ENCODE measurements at regions not wholly inside any gene's neighbourhood (a gene's known extent, or its start where the extent isn't known, plus 50 kb on each side); places are given as distances from the start of the nearest gene placed in this dataset.

DNA sequence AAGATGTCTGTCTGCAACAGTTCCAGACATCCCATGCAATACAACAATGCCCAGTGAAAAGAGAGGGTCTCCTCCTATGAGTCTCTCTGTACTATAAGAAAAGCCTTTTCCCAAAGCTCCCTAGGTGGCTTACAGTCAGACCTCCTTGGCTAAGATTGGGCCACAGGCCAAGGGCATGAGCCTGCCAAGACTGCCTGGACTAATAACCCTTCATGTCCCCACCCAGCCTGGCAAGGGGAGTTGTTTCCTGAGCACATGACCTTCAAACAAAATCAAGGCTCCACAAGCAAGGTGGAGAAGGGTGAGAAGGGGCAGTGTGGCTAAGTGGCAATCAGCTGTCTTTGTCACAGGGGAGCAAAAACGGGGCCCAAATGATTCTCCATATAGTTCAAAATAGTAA is 75.6 kb upstream of the ZSWIM6 start:
- no peaks in the 10 kb centered on the region for H3K36me3 ChIP-seq
- peak; percentile 86 for DNase-seq
- H3K27me3 ChIP-seq = no peaks in the 10 kb centered on the region
- H3K9me3 ChIP-seq = no peaks in the 10 kb centered on the region
- H3K4me3 ChIP-seq = no peak overlapping the region

DNA sequence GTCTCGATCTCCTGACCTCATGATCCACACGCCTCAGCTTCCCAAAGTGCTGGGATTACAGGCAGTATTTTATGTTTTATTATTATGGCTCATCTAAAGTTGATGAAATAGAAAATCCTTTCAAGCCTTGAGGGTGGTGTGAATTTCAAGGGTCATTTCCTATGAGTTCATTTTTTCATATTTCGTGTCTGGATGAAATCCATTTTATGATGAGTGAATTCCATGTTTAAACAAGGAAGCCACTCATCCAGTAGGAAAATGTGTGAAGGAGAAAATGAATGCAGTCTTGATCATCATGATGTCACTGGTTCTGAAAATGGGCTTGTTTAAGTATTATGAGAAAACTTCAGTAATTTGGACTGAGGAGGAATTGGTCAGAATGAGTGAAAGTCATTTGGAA is 74.6 kb upstream of the ZSWIM6 start:
- no peak for DNase-seq
- Histone ChIP-seq H3K9me3 (no peaks in the 10 kb centered on the region), H3K27me3 (no peaks in the 10 kb centered on the region), H3K4me3 (no peak overlapping the region), H3K36me3 (no peaks in the 10 kb centered on the region)

DNA sequence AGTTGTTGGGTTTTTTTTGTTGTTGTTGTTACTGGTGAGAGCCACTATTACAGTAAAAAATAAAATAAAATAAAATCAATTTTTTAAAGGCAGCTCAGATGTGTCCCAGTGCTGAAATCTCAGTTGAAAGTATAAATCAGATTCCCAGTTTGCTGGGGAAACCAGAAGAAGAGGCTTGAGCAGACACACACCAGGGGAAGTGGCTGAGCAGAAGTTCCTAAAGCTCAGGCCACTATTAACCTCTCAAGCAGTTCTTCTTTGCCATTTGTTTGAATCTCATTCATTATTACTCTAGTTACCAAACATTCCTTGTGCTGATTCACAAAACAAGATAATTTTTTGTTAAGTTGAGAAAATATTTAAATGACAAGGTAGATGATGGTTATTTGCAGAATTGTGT is 70.9 kb upstream of the ZSWIM6 start:
- Histone ChIP-seq H3K9me3 (no peaks in the 10 kb centered on the region), H3K27me3 (no peaks in the 10 kb centered on the region), H3K4me3 (no peak overlapping the region), H3K36me3 (no peaks in the 10 kb centered on the region)
- no peak for DNase-seq

DNA sequence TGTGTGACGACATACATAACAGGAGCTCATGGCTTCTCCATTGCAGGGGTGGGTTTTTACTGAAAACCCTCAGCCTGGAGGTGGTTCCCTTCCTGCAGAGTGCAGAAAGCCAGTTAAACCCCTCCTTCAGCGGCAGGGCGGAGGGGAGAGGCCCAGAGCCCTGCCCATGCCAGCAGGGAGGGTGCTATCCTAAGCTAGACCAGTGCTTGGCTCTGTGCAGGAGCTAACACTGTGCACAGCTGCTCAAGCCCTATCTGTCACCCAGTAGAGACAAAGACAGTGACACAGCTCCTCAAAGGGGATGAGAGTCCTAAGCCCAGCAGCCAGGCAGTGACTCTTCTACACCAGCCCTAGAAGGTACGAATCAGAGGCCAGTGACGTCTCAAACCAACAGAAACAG is 70.0 kb upstream of the ZSWIM6 start:
- no peak for DNase-seq
- H3K36me3 ChIP-seq = no peaks in the 10 kb centered on the region
- no peaks in the 10 kb centered on the region for H3K9me3 ChIP-seq
- H3K4me3 ChIP-seq = no peak overlapping the region
- no peaks in the 10 kb centered on the region for H3K27me3 ChIP-seq

DNA sequence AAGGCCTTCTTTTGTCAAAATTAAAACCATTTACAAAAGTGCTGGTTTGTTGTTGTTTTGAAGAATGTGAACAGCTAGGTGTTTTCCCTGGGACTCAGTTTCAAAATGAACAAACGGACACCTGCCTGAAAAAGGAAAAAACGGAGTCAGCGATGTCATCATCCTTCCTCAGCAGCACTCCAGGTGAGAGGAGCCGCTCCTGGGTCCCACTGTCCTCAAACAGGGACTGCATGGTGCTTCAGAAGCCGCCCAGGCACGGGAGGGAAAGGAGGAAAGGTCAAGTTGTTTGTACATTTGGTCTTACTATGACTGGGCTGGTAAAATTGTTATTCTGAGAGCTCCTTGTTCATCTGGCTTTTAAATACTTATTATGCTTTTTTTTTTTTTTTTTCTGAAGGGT is 69.0 kb upstream of the ZSWIM6 start:
- H3K36me3 ChIP-seq = no peaks in the 10 kb centered on the region
- H3K4me3 ChIP-seq = no peak overlapping the region
- H3K9me3 ChIP-seq = no peaks in the 10 kb centered on the region
- H3K27me3 ChIP-seq = no peaks in the 10 kb centered on the region
- no peak for DNase-seq

DNA sequence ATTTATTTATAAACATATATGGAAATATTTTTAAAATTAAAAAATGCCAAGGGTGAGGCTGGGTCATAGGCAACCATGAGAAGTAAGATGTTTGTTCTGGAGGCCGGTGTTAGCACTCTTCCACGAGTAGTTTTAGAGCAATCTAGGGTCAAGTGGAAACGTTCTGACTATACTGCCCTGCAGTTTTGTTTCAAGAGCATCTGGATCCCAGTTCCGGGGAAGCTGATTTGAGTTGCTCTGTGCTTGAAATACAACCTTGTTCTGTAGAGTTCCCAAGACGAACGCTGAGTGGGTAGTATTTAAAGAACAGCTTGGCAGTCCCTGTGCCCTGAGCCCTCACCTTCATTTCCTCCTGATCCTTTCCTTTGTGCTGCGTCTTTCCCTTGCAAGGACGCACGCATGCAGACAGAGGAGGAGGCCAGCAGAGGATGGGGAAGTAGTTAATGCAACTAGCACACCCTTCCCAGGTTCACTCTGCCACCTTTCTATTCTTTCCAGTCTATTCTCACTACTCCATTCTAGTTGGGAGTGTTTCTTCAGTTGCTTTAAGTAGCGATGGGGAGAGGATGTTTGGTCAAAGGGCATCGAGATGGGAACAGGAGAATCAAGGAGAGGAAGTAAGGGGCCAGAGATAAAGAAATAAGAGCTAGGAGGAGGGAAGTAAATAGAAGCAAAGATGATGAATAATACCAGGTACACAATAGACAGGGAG is 68.3 kb upstream of the ZSWIM6 start:
- Histone ChIP-seq H3K36me3 (no peaks in the 10 kb centered on the region), H3K4me3 (no peak overlapping the region), H3K9me3 (no peaks in the 10 kb centered on the region), H3K27me3 (no peaks in the 10 kb centered on the region)
- DNase-seq = no peak

DNA sequence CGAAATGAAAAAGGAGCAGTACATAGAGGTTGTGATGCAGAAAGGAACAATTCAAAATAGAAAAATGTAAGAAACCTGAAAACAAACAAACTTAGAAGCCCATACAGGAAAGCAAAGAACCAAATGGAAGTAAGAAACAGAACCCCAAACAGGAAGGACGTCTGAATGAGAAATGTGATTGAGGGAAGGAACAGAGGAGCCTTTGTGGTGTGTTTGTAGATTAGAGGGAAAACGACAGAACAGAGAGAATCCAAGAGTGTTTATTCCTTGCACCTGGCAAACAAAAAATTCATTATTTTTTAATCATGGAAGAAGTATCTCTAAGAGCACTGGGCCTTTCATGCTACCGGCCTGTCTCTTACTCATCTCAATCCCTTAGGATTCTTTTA is 67.8 kb upstream of the ZSWIM6 start:
- Histone ChIP-seq H3K27me3 (no peaks in the 10 kb centered on the region), H3K9me3 (no peaks in the 10 kb centered on the region), H3K36me3 (no peaks in the 10 kb centered on the region), H3K4me3 (no peak overlapping the region)
- no peak for DNase-seq

DNA sequence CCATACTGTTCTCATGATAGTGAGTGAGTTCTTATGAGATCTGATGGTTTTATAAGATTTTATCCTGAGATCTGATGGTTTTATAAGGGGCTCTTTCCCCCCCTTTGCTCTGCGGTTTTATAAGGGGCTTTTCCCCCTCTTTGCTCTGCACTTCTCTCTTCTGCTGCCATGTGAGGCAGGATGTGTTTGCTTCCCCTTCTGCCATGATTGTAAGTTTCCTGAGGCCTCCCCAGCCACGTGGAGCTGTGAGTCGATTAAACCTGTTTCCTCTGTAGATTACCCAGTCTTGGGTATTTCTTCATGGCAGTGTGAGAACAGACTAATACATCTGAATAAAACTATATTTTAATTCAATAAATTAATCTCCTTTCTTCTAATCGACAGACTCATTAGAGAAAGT is 64.9 kb upstream of the ZSWIM6 start:
- DNase-seq = no peak
- no peaks in the 10 kb centered on the region for H3K9me3 ChIP-seq
- no peaks in the 10 kb centered on the region for H3K27me3 ChIP-seq
- no peak overlapping the region for H3K4me3 ChIP-seq
- no peaks in the 10 kb centered on the region for H3K36me3 ChIP-seq

DNA sequence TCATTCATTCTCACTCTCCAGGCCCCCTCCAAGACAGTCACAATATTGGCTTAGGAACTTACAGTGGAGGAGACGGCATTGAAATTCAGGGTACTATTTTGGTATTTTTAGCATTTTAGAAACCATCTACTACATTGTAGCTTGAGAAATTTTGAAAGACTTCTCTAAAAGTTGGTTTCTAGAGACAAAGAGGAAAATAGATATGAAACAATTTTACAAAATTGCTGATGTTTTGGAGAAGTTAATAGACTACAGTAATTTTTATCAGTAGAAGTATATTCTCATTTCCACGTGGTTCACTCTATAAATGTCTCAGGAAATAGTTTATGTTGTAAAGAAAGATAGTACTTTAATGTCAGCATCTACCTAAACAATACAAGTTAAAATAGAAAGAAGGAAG is 63.2 kb upstream of the ZSWIM6 start:
- no peak for DNase-seq
- no peaks in the 10 kb centered on the region for H3K27me3 ChIP-seq
- H3K9me3 ChIP-seq = no peaks in the 10 kb centered on the region
- no peaks in the 10 kb centered on the region for H3K36me3 ChIP-seq
- no peak overlapping the region for H3K4me3 ChIP-seq

DNA sequence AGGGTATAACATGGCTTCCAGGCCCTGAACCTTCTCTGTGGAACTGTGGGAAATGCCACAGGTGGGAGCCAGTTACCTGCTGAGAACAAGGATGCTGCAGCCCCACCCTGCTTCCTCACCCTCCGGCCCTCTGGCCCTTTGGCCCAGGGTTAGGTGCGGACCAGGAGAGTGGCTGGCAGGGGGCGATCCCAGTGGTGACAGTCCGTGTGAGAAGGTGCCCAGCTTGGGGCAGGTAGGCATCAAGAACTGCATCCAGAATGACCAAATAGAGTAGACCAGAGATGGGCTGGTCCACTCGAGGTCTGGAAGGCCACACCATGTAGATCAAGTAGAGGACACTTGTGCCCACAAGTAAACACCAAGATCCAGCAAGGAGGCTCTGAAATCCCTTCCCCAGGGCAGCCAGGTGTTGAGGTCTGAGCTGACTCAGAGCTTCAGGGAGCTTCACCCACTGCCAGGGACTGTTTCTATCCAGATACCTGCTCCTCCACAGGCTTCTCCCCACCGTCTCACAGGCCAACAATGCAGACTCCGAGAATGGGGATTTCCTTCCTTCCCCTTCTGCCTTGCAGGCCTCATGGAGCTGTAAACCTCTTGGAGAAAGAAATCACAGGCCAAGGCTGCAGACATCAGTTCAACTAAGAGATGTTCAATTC is 61.4 kb upstream of the ZSWIM6 start:
- DNase-seq = no peak
- no peaks in the 10 kb centered on the region for H3K36me3 ChIP-seq

DNA sequence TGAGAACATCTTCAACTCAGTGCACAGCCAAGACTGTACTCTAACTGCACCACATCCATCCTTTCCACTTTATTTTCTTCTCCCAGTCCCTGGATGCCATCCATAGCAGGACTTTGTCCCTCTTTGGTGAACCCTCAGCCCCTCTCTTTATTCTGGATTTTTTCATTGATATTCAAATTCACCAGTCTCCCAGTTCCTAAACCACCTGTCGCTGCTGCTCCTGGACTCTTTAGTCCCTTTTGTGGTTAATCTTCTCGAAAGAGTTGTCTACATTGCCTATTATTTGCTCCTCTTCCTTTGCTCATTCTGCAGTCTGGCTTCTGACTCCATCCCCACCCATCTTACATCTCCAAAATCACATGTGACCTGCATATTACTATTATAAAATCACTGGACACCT is 59.4 kb upstream of the ZSWIM6 start:
- H3K4me3 ChIP-seq = no peak overlapping the region
- no peaks in the 10 kb centered on the region for H3K9me3 ChIP-seq
- DNase-seq = no peak
- H3K36me3 ChIP-seq = no peaks in the 10 kb centered on the region
- H3K27me3 ChIP-seq = no peaks in the 10 kb centered on the region

More for the DNA sequence above, 61.4 kb upstream of the ZSWIM6 start:
- Histone ChIP-seq H3K27me3 (no peaks in the 10 kb centered on the region), H3K4me3 (no peak overlapping the region), H3K9me3 (no peaks in the 10 kb centered on the region)

DNA sequence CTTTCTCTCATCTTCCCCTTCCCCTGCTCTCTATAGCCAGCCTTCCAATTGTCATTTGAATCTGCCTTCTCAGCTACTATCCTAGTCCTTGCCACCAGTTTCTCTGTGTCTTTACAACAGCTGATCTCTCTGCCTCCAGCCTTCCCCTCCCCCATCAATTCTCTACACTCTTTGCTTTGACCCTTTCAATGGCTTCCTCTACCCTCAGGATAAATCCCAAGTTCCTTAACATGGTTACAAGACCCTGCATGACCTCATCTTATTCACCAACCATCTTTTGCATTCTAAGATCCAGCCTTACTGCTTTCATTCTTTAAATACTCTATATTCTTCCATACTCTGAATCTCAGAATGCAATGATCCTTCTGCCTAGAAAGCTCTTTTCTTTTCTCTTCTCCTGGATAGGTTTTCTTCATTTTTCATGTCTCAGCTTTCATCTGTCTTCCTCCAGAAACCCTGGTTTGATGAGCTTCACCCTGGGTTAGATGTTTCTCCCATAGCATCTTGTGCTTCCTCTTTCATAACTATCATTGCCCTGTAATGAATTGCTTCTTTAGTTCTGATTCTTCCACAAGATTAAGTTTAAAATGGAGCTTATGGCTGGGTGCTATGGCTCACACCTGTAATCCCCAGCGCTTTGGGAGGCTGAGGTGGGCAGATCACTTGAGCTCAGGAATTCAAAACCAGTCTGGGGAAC is 58.6 kb upstream of the ZSWIM6 start:
- Histone ChIP-seq H3K4me3 (no peak overlapping the region), H3K27me3 (no peaks in the 10 kb centered on the region), H3K9me3 (no peaks in the 10 kb centered on the region), H3K36me3 (no peaks in the 10 kb centered on the region)
- DNase-seq = no peak

DNA sequence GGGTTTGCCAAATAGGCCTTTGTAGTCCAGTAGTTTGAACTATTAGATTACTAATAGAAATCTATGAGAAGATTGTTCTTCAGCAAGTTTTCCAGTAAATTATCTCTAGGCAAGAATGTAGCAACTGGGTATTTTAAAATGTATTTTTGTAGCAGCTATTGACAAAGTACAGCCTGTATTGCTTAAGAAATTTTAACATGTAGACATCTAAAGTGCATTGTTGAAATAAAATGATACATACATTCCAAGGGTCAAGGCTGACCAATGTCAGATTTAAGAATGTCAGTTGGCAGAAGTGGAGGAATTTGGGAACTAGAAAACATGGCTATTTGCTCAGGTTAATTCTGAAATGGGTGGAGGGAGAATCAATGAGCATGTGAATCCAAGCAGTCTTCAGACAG is 57.5 kb upstream of the ZSWIM6 start:
- no peaks in the 10 kb centered on the region for H3K36me3 ChIP-seq
- H3K4me3 ChIP-seq = no peak overlapping the region
- H3K27me3 ChIP-seq = no peaks in the 10 kb centered on the region
- no peaks in the 10 kb centered on the region for H3K9me3 ChIP-seq
- DNase-seq = no peak

DNA sequence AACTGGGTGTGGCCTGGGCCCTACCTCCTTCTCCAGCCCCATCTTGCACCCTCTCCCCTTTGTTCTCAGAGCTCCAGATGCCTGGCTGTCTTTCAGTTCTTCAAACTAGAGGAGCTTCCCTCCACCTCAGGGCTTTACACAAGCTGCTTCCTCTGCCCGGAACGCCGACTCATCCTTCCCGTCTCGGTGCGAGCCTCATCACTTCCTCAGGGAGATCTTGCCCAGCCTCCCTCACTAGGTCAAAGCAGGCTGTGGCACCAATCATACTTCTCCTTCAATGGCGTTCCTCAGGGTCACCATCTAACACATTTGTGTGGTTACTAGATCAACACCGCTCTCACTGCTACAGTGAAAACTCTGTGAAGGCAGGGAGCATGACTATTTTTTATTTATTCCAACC is 56.2 kb upstream of the ZSWIM6 start:
- H3K4me3 ChIP-seq = no peak overlapping the region
- H3K27me3 ChIP-seq = no peaks in the 10 kb centered on the region
- DNase-seq = peak; percentile 84
- H3K9me3 ChIP-seq = no peaks in the 10 kb centered on the region
- H3K36me3 ChIP-seq = no peaks in the 10 kb centered on the region

DNA sequence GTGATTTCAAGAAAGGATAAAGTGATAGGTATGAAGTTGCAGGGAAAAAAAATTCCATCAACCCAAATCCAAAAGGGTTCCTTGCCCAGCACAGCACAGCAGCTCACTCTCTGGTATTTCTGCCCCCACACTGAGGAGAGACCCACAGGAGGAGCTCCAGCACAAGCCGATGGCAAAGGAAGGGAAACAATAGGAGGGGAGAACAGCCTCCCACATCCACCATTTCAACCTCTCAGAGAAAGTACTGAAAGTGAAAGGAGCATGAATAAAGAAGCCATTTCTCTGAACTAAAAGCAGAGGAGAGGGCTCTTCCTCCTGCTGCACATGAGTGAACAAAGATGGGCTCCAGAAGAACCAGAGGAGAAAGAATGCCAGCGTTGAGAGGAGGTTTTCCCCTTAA is 54.9 kb upstream of the ZSWIM6 start:
- no peaks in the 10 kb centered on the region for H3K36me3 ChIP-seq
- no peaks in the 10 kb centered on the region for H3K9me3 ChIP-seq
- no peaks in the 10 kb centered on the region for H3K27me3 ChIP-seq
- DNase-seq = no peak
- no peak overlapping the region for H3K4me3 ChIP-seq

DNA sequence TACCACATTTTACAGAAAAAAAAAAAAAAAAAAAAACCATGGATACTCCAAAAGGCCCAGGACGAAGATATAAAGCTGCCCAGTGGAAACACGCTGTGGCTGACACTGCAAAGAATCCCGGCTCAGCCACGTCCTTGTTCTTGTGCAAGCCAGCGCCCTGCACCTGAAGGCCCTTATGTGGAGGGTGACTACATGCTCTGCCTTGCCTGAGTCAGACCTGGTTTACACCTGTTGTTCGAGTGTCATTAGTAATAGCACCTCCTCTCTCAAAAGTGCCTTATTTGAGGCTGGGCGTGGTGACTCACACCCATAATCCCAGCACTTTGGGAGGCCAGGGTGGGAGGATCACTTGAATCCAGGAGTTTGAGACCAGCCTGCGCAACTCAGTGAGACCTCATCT is 54.3 kb upstream of the ZSWIM6 start:
- no peaks in the 10 kb centered on the region for H3K9me3 ChIP-seq
- no peaks in the 10 kb centered on the region for H3K36me3 ChIP-seq
- no peak for DNase-seq
- H3K4me3 ChIP-seq = no peak overlapping the region
- no peaks in the 10 kb centered on the region for H3K27me3 ChIP-seq

DNA sequence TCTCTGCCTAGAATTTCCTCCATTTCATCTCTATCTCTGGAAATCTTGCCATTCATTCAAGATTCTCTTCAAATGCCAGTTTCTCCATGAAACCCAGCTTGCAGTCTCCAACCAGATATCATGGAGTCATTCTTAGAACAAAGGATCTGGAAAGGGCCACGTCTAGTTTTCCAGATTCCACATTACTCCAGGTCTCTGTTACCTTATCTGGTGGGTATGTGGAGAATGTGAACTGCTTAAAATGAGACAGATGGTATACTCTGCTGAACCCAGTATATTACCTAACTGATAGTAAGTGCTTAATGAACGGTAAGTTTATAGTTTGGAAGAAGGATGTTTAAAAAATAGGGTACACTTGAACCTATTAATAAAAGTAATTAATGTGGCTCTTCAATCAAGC is 52.3 kb upstream of the ZSWIM6 start:
- no peak for DNase-seq
- H3K27me3 ChIP-seq = no peaks in the 10 kb centered on the region
- no peak overlapping the region for H3K4me3 ChIP-seq
- no peaks in the 10 kb centered on the region for H3K9me3 ChIP-seq
- no peaks in the 10 kb centered on the region for H3K36me3 ChIP-seq

DNA sequence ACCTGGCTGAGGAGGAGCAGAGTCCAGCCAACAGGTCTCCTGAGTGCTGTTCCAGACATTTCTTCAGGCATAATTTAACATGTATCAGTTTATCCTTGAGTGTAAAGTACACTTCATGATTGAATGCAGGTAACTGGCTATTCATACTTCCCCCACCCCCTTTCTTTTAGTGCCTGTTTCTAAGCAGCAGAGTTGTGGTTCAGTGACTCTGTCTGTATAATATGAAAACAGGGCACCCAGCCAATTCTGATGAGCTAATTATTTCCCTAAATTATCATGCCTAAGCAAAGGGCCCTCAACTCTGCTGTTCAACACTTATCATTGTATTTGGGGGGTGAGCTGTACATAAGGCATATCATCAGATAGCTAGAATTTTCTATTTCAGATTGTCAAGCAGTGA is 51.9 kb upstream of the ZSWIM6 start:
- no peaks in the 10 kb centered on the region for H3K9me3 ChIP-seq
- no peak overlapping the region for H3K4me3 ChIP-seq
- no peaks in the 10 kb centered on the region for H3K36me3 ChIP-seq
- DNase-seq = no peak
- H3K27me3 ChIP-seq = no peaks in the 10 kb centered on the region

All from MG63 (cell line).